HEK293 (cell line): ENCODE measurements at regions not wholly inside any gene's neighbourhood (a gene's known extent, or its start where the extent isn't known, plus 50 kb on each side); places are given as distances from the start of the nearest gene placed in this dataset.

Experiments used
- CTCF ChIP-seq: fragments of 450-650 bp; formaldehyde crosslinking; IDR thresholded peaks from 2 replicates; pipeline ENCODE4 v1.5.1; 2016; ENCODE audit warnings: missing biosample characterization, missing genetic modification characterization
- ZNF513 ChIP-seq: fragments of 450-650 bp; IDR thresholded peaks from 2 replicates; pipeline ENCODE4 v1.5.1; 2018; ENCODE audit warnings: missing biosample characterization, missing genetic modification characterization

- no peak for TF ChIP-seq CTCF (tag by site-specific recombination)
- no peak for TF ChIP-seq ZNF513 (tag by site-specific recombination)
Observed at GRCh38 chr4:75259306-75259705, 254.9 kb downstream of the RCHY1 start.
